GM18520 (cell line): ENCODE measurements at regions not wholly inside any gene's neighbourhood (a gene's known extent, or its start where the extent isn't known, plus 50 kb on each side); places are given as distances from the start of the nearest gene placed in this dataset.
A peak's percentile ranks its signal among the peaks of the same experiment; 100 is the strongest.
"Not testable (repeated sequence)": the region's sequence is repeated elsewhere in the genome, so short reads cannot be mapped to it uniquely, and the experiment has no call there.

ENCODE experiments used
- ATAC-seq: cut with Tn5 transposase; IDR thresholded peaks from one replicate; pipeline ENCODE4 v1.9.1; 2021; ENCODE audit not compliant: unreplicated experiment

- no peak for ATAC-seq
Observed at GRCh38 chr6:135701426-135701825, 150.1 kb upstream of the PDE7B start.

- ATAC-seq = no peak
Observed at GRCh38 chr6:135703007-135703406, 148.5 kb upstream of the PDE7B start.

- ATAC-seq = peak; percentile 79
Observed at GRCh38 chr6:135703621-135704020, 147.9 kb upstream of the PDE7B start.

- ATAC-seq = no peak
Observed at GRCh38 chr6:135707426-135707825, 144.1 kb upstream of the PDE7B start.

GRCh38 chr6:135710042-135710441, 141.5 kb upstream of the PDE7B start:
- ATAC-seq = no peak

GRCh38 chr6:135722190-135722589, 129.3 kb upstream of the PDE7B start:
- no peak for ATAC-seq

GRCh38 chr6:135722679-135723078, 128.8 kb upstream of the PDE7B start:
- ATAC-seq = peak; percentile 78

GRCh38 chr6:135728589-135728988, 122.9 kb upstream of the PDE7B start:
- ATAC-seq = no peak

- ATAC-seq = no peak
Observed at GRCh38 chr6:135731116-135731515, 120.4 kb upstream of the PDE7B start.

- ATAC-seq = not testable (repeated sequence)
Observed at GRCh38 chr6:135736351-135736750, 115.2 kb upstream of the PDE7B start.

- ATAC-seq = no peak
Observed at GRCh38 chr6:135738636-135739035, 112.9 kb upstream of the PDE7B start.

GRCh38 chr6:135739288-135739687, 112.2 kb upstream of the PDE7B start:
- ATAC-seq = no peak

GRCh38 chr6:135740580-135740979, 110.9 kb upstream of the PDE7B start:
- ATAC-seq = no peak

GRCh38 chr6:135743476-135743875, 108.0 kb upstream of the PDE7B start:
- no peak for ATAC-seq

GRCh38 chr6:135748189-135748588, 103.3 kb upstream of the PDE7B start:
- no peak for ATAC-seq

GRCh38 chr6:135750081-135750480, 101.4 kb upstream of the PDE7B start:
- no peak for ATAC-seq

GRCh38 chr6:135753196-135753595, 98.3 kb upstream of the PDE7B start:
- ATAC-seq = no peak

GRCh38 chr6:135759831-135760230, 91.7 kb upstream of the PDE7B start:
- no peak for ATAC-seq

- no peak for ATAC-seq
Observed at GRCh38 chr6:135774006-135774405, 77.5 kb upstream of the PDE7B start.

GRCh38 chr6:135779213-135779612, 72.3 kb upstream of the PDE7B start:
- ATAC-seq = no peak

- no peak for ATAC-seq
Observed at GRCh38 chr6:135780326-135780725, 71.2 kb upstream of the PDE7B start.

- no peak for ATAC-seq
Observed at GRCh38 chr6:135782546-135782945, 69.0 kb upstream of the PDE7B start.

- no peak for ATAC-seq
Observed at GRCh38 chr6:135784507-135784906, 67.0 kb upstream of the PDE7B start.
